HG03521 (cell line): ENCODE measurements at regions not wholly inside any gene's neighbourhood (a gene's known extent, or its start where the extent isn't known, plus 50 kb on each side); places are given as distances from the start of the nearest gene placed in this dataset.
"Not testable (repeated sequence)": the region's sequence is repeated elsewhere in the genome, so short reads cannot be mapped to it uniquely, and the experiment has no call there.

Source experiments
- ATAC-seq: cut with Tn5 transposase; IDR thresholded peaks from one replicate; pipeline ENCODE4 v1.9.1; 2021; ENCODE audit warnings: mild to moderate bottlenecking, moderate library complexity; ENCODE audit not compliant: unreplicated experiment

- ATAC-seq: no peak
These were observed 120.4 kb upstream of the ZNF184 start for GRCh38 chr6:27593200-27593818.

- no peak for ATAC-seq
These were observed 119.7 kb upstream of the ZNF184 start for GRCh38 chr6:27592481-27593199.

- ATAC-seq: no peak
These were observed 119.0 kb upstream of the ZNF184 start for GRCh38 chr6:27591699-27592480.

GRCh38 chr6:27585316-27585715, 112.4 kb upstream of the ZNF184 start:
- ATAC-seq: not testable (repeated sequence)

GRCh38 chr6:27584326-27584725, 111.4 kb upstream of the ZNF184 start:
- no peak for ATAC-seq

- ATAC-seq: no peak
These were observed 110.2 kb upstream of the ZNF184 start for GRCh38 chr6:27582928-27583725.

- no peak for ATAC-seq
These were observed 107.1 kb upstream of the ZNF184 start for GRCh38 chr6:27579973-27580372.

GRCh38 chr6:27577922-27578321, 105.0 kb upstream of the ZNF184 start:
- no peak for ATAC-seq

- ATAC-seq: no peak
These were observed 102.9 kb upstream of the ZNF184 start for GRCh38 chr6:27575594-27576361.

- ATAC-seq: no peak
These were observed 95.5 kb upstream of the ZNF184 start for GRCh38 chr6:27568226-27568897.

GRCh38 chr6:27565839-27566779, 93.2 kb upstream of the ZNF184 start:
- no peak for ATAC-seq

GRCh38 chr6:27562027-27562410, 89.1 kb upstream of the ZNF184 start:
- no peak for ATAC-seq

- no peak for ATAC-seq
These were observed 85.3 kb upstream of the ZNF184 start for GRCh38 chr6:27558028-27558724.

GRCh38 chr6:27556406-27556805, 83.5 kb upstream of the ZNF184 start:
- no peak for ATAC-seq

GRCh38 chr6:27553123-27553904, 80.4 kb upstream of the ZNF184 start:
- peak; percentile 69 for ATAC-seq

GRCh38 chr6:27551607-27552006, 78.7 kb upstream of the ZNF184 start:
- ATAC-seq: no peak

- no peak for ATAC-seq
These were observed 77.8 kb upstream of the ZNF184 start for GRCh38 chr6:27550692-27551091.
